ENCODE measurements at regions not wholly inside any gene's neighbourhood (a gene's known extent, or its start where the extent isn't known, plus 50 kb on each side); places are given as distances from the start of the nearest gene placed in this dataset.
"Not testable (repeated sequence)": the region's sequence is repeated elsewhere in the genome, so short reads cannot be mapped to it uniquely, and the experiment has no call there.

DNA sequence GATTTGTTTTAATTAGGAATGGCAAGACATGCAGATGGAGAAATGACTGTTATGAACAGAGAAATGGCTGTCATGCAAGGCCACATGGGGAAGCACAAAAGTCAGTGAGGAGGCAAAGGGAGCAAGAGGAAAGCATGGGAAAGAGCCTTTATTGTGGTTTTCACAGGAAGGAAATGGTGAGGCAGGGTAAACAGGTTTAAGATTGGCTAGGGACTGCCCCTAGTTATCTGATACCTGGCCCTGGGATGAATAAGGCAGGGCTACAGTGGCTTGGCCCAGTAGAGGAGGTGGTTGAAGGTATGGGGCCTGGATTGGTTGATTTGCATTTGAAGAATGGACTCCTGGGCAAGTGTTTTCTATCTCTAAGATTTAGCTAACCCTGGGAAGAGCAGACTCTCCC is 168.7 kb upstream of the CNOT2 start:
- DNase-seq: no peak

DNA sequence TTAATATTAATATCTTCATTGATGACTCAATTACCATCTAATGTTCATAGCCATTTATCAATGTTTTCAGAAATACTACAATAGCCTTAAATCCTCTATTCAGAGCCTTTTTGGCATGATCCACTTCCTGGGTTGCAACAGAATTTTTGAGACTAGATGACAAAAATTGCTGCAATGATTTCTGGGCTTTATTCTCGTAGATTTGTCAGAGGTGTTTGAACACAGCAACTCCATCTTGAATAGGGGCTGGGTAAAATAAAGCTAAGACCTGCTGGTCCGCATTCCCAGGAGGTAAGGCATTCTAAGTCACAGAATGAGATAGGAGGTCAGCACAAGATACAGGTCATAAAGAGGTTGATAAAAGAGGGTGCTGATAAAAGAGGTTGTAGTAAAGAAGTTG is 165.8 kb upstream of the CNOT2 start:
- DNase-seq: no peak

DNA sequence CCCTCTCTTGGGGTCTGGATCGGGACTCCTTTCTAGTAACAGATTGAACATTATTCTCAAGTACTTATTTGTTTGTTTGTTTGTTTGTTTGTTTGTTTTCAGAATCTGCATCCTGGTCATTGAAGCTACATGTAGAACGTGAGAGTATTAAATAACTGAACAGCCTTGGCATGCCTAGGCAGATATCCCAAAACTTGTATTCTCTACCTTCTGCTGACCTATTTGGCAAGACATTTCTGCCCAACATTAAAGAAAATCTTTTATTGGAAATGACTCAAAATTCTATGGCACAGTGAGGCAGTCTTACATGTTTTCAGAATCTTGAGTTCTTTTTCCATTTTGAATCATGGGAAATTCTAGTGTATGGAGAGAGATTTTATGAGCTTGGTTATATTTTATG is 165.1 kb upstream of the CNOT2 start:
- DNase-seq: no peak

DNA sequence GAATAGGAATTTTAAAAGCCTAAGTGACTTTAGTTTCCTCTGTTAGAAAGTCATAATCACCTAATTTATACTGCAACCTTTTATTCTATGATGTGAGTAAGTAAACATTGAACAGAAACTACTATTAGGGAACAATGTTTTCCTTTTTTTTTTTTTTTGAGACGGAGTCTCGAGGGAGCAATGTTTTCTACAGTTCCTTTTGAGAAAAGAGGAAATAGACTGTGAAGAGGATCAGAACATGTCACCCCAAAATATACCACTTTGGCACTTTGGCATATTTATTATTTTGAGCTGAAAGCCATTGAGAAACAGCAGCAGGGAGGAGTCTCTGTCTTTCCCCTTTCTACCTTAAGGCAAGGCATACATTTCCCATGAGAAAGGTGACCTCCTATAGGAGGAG is 162.7 kb upstream of the CNOT2 start:
- no peak for DNase-seq

DNA sequence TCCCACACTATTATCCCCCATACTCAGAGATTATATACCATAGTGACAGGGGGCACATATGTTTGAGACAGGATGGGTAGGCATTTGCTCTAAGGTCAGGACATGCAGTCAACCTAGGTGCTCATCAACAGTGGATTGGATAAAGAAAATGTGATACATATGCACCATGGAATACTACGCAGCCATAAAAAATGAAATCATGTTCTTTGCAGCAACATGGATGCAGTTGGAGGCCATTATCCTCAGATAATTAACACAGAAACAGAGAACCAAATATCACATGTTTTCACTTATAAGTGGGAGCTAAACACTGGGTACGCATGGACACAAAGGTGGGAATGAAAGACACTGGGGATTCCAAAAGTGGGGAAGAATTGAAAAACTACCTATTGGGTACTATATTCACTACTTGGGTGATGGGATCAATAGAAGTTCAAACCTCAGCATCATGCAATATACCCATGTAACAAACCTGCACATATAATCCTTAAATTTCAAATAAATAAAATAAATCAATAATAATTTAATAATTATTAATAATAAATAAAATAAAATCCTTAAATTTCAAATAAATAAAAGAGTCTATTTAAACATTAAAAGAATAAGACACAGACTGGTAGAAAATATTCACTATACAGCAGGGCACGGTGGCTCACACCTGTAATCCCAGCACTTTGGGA is 160.1 kb upstream of the CNOT2 start:
- no peak for DNase-seq

DNA sequence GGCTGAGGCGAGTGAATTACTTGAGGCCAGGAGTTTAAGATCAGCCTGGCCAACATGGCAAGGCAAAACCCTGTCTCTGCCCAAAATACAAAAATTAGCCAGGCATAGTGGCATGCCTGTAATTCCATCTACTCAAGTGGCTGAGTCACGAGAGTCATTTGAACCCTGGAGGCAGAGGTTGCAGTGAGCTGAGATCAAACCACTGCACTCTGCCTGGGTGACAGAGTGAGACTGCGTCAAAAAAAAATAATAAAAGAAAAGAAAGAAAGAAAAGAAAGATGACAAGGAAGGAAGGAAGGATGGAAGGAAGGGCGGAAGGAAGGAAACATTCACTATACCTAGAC is 159.6 kb upstream of the CNOT2 start:
- DNase-seq: no peak

DNA sequence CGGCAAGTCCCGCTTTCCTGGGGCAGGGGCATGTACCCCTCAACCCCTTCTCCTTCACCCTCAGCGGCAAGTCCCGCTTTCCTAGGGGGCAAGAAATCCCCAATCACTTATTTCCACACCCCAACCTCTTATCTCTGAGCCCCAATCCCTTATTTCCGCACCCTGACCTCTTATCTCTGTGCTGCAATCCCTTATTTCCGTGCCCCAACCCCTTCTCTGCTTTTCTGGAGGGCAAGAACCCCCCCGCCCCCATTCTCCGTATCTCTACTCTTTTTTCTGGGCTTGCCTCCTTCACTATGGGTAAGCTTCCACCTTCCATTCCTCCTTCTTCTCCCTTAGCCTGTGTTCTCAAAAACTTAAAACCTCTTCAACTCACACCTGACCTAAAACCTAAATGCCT is 156.9 kb upstream of the CNOT2 start:
- not testable (repeated sequence) for DNase-seq

DNA sequence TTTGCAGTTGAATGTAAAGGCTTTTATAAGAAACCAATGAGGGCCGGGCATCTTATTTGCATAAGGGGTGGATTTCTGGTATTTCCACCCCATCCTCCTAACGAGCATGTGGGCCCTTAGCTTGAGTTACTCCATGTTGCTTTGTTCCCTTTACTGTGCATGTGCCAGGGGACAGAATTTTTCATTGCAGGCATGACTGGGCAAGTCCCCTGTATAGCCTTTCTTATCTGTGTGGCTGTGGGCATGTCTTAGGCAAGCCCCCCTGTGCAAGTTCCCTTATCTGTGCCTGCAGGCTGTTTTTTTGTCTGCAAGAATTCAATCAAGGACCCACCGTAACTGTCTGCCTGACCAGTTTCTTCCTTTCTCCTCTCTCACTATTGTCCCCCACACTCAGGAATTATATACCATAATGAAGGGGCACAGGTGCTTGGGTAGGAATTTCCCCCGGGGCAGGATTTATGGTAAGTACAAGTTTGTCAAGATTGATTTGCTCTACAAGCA is 152.2 kb upstream of the CNOT2 start:
- no peak for DNase-seq

DNA sequence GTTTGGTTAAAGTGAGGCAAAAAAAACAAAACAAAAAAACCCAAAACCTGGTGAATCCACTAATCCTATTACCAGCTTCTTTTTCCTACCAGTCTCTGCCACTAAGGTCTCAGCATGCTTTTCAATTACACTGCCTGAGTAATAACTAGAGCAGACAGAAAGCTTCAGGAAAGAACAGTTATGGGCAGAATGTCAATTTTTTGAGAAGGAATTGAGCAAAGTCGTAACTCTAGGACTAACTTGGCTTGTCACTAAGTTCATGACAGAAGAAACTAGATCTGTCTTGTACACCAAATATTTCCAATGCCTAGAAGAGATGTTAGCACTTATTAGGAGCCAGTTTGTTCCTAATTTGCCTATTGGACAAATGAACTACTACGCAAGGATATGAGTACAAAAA is 148.8 kb upstream of the CNOT2 start:
- no peak for DNase-seq

DNA sequence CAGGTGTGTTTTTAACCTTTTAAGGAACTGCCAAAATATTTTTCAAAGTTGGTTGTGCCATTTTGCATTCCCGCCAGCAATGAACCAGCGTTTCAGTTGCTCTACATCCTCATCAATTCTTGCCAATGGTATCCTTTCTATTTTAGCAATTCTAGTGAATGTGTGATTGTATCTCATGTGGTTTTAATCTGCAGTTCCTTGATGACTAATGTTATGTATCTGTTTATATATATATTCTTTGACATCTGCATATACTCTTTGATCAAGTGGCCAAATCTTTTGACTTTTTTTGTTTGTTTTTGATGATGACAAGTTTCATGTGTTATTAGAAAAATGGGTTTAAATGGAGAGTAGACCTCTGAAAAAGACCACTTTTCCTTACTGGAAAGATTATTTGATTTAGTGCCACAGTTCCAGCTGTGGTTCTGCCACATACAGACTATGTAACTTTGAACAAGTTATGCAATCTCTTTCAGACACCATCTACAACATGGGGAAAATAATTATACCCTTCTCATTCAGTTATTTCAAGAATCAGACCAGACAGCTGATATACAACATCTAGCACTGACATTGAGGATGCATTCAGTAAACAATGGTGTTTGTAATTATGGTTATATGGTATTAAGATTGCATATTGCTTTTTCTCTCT is 146.3 kb upstream of the CNOT2 start:
- DNase-seq: no peak

DNA sequence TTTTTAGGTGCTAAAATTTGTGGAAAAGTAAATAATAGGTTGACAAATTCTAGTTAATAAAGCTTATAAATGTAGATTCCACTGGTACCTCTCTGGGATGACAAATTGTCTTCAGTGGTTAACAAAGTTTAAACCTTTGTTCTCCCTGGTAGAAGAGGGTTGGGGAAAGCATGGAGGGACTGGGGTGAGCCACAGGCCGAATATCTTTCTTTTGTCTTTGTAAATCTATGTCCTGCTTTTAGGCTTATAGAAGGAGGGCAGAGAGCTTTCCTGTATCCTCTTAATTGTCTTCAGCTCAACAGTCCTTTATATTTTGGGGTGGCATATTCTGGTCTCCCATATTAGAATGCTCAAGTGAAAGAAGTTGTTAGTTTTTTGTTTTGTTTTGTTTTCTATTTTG is 142.2 kb upstream of the CNOT2 start:
- DNase-seq: no peak

DNA sequence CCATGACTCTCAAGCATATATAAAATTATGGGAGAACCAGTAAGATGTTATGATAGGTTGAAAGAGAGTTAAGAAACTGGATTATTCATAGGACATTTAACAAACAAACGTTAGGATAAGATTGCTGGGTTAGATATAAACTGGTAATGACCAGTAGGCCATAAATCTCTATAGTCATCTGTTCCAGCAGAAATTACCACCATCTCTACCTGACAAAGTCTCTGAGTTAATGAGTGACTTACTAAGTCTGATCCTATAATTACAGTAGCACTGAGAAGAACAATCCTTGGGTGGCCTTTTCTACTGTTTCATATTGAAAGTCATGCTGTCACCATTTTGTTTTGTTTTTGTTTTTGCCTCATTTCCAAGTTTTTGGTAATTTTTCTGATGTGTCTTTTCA is 136.9 kb upstream of the CNOT2 start:
- DNase-seq: no peak

DNA sequence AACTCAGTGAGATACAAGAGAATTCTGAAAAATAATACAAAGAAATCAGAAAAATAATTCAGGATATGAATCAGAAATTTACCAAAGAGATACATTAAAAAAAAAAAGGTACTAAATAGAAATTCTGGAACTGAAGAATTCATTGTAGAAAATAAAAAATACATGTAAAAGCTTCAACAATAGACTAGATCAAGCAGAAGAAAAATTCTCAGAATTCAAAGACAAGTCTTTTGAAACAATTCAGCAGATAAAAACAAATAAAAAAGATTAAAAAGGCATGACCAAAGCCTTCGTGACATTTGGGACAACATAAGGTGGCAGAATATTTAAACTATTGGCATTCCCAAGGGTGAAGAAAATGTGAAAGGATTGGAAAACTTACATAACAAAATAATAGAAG is 133.1 kb upstream of the CNOT2 start:
- DNase-seq: no peak

DNA sequence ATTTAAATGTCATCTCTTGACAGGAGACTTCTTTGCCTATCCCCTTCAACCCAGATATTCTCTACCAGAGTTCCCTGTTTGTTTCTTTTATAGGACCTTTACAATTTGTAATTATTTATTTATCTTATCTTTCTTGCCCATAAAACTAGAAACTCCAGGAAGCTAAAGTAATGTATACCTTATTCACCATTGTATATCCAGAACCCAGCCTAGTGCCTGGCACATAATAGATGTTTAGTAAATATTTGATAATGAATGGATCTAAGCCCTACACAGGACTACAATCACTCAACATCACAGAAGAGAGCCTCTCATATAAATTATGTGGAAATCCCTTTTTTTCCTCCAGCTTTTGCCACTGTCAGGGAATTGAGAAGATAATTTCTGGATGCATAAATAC is 125.6 kb upstream of the CNOT2 start:
- no peak for DNase-seq

DNA sequence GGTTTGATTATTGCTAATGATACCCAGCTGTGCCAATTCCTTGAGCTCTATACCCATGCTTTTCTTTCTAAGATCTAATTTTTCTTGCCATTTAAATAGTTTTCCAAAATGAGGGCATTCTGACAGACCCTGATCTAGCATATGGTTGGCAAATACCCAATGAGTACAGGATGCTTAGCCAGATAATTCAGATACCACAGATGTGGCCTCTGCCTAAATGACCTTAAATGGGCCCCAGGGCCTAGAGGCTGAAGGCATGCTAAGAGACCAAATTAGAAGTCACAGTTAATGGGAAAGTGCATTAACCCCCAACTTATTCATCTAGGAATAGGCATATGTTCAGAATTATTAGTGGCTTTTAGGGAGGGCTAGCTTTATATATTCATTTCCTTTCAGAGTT is 122.3 kb upstream of the CNOT2 start:
- DNase-seq: no peak

DNA sequence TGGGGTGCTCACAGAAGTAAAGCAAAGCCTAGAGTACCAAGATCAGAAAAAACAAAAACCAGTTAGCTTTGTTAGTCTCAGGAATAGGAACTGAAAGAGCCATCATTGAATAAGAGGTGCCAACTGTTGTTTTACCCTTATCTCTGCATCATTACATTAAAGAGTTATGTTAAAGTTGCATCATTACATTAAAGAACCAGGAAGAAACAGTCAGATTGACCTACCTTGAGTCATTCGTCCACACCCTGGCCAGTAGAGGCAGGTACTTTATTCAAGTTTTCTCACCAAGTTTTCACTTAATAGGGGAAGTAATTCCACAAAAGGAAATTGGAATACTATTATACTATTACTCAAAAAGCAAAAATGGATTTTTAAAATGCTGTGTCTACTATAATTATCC is 121.7 kb upstream of the CNOT2 start:
- no peak for DNase-seq

DNA sequence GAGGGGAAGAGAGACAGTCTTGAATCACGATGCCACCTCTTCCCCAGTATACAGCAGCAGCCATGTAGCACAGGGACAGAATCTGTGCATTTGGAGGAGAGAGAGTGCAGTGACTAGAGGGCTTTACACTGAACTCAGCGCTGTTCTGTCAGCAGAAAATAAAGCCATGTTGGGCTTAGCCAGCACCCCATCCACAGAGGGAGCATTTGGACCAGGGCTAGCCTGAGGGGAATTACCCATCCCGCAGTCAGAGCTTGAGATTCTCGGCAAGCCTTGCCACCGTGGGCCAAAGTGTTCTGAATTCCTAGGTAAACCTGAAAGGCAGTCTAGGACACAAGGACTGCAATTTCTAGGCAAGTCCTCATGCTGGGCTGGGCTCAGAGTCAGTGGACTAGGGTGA is 120.4 kb upstream of the CNOT2 start:
- DNase-seq: no peak

DNA sequence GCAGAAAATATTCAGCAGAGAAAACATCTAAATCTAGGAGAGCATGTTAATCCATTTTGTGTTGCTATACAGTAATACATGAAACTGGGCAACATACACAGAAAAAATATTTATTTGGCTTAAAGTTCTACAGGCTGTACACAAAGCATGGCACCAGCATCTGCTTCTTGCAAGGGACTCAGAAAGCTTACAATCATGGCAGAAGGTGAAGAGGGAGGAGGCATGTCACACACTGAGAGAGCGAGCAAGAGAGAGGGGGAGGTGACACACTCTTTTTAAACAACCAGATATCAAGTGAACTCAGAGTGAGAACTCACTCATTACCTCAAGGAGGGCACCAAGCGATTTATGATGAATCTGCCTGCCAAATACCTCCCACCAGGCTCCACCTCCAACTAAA is 94.2 kb upstream of the CNOT2 start:
- no peak for DNase-seq

DNA sequence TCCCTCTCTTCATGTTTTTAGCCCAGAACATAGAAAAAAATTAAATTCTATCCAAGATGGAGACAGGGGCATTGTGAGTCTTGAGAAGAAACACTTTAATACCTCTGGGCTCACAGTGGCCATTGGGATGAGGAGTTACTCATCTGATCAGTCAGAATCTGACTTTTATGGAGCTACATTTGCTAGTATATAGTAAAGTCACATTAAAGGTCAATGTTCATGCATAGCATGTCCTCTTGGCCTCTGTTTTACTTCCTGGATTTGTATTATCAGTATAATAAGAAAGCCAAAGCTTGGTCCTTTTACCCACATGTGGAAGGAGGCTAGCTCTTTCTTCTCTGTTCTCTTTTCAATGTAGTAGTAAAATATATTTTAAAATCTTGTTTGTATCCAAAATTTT is 93.6 kb upstream of the CNOT2 start:
- no peak for DNase-seq

DNA sequence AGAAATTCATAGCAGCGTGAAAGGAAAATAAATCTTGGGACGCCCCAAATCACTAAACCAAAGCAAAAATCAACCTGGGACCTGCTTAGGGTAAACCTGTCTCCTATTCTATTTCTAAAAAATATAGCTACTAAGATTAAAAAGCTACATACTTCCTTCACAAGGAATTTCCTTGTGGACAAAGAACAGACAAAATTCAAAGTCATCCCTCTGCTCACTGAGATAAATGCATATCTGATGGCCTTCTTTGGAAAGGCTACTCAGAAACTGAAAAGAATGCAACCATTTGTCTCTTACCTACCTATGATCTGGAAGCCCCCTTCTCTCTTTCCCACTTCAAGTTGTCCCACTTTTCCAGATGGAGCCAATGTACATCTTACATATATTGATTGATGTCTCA is 93.0 kb upstream of the CNOT2 start:
- no peak for DNase-seq

DNA sequence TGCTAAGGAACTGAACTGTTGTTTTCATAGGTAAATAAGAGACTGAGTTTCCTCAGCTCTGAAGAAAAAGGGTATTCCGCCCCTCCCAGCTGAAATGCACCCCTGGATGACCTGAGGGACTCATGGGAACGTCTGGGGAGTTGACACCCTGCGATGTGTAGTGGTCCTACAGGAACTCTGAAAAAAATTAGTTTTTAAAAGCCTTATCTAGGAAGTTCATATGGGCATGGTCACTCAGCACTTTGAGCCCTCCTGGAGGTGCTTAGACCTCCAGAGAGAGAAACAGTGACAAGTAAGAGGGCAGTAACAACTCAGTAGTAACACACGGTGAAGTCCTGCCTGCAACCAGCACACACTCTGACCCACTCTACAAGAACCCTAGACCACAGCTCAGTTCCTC is 91.2 kb upstream of the CNOT2 start:
- DNase-seq: no peak

DNA sequence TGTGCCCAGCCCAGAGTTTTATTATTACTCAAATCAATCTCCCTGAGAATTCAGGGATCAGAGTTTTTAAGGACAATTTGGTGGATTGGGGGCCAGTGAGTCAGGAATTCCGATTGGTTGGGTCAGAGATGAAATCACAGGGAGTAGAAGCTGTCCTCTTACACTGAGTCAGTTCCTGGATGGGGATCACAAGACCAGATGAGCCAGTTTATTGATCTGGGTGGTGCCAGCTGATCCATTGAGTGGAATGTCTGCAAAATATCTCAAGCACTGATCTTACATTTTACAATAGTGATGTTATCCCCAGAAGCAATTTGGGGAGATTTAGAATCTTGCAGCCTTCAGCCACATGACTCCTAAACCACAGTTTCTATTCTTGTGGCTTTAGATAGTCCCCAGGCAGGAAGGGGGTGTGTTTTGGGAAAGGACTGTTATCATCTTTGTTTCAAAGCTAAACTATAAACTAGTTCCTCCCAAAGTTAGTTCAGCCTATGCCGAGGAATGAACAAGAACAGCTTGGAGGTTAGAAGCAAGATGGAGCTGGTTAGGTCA is 89.1 kb upstream of the CNOT2 start:
- no peak for DNase-seq

DNA sequence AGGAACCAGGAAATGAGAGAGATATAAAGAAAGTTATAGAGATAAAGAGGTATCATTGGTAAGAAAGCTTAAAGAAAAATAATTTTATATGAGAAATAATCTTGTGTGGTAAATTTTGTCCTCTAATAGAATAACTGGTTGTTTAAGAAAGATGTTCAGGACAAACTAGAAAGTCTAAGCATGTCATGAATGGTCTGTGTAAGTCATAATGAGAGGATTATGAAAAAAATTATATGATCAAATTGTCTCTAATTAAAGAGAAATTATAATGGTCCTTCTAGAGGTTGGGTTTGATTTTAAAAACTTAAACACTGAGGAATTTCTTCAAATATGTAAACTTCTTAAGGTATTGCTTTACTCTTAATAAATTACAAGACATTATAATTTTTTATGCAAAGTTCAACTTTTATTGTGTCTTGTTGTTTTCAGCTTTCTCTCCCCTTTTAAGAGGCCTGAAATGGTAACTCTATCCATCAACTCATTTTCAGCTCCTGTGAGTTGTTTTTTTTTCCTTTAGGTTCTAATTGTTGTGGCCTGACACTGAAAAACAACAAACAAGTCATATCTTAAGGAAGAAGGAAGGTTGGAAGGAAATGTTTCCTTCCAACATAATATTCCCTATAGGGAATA is 88.2 kb upstream of the CNOT2 start:
- no peak for DNase-seq

DNA sequence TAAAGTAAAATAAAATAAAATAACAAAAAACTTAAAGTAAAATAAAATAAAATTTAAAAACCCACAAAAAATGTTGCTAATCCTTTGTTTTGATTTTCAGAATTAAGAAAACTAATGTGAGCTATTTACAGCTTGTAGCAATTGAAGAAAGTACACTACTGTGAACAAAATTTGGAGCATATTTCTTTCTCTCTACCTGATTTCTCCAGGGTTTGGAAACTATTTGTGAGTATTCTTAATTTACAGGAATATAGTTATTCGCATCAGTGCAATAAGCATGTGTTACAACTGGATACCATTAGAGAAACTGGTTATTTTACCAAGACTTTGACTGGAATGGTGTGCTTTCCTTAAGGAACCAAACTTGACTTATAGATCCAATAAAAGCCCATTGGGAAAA is 86.1 kb upstream of the CNOT2 start:
- DNase-seq: no peak

All from NCI-H187 (cell line).